Heart left ventricle (tissue), 16 donors: ENCODE measurements at regions not wholly inside any gene's neighbourhood (a gene's known extent, or its start where the extent isn't known, plus 50 kb on each side); places are given as distances from the start of the nearest gene placed in this dataset.

Experiments used
- ATAC-seq, 4 donors: fragments of 200-7000 bp; cut with Tn5 transposase; one replicate each; pipeline ENCODE4 v1.9.1; 2020 to 2022; ENCODE audit warnings: moderate library complexity in 4 of 4, mild to moderate bottlenecking in 3 of 4, moderate number of reproducible peaks in 1 of 4
- DNase-seq, 5 donors: peaks; one replicate each; pipeline ENCODE4 v3.0.0-alpha.2; 2020
- H3K27ac ChIP-seq, 12 donors: fragments of 200-600 bp; sonication (generic) in 4 of 12; one replicate each; pipeline versions ENCODE4 v1.5.0 to v1.8.0; 2016 to 2022; ENCODE audit warnings: mild to moderate bottlenecking in 2 of 12
- H3K27me3 ChIP-seq, 9 donors: fragments of 200-600 bp; sonication (generic) in 2 of 9; one replicate each; pipeline versions ENCODE4 v1.5.1 to v1.8.0; 2016 to 2022; ENCODE audit warnings: mild to moderate bottlenecking in 3 of 9
- H3K36me3 ChIP-seq, 9 donors: fragments of 200-600 bp; sonication (generic) in 2 of 9; one replicate each; pipeline versions ENCODE4 v1.5.0 to v1.8.0; 2018 to 2022; ENCODE audit warnings: mild to moderate bottlenecking in 2 of 9
- H3K4me1 ChIP-seq, 12 donors: fragments of 200-600 bp; sonication (generic) in 4 of 12; one replicate each; pipeline versions ENCODE4 v1.5.0 to v1.8.0; 2016 to 2022; ENCODE audit warnings: mild to moderate bottlenecking in 3 of 12
- H3K4me3 ChIP-seq, 12 donors: fragments of 200-600 bp; sonication (generic) in 4 of 12; one replicate each; pipeline versions ENCODE4 v1.5.0 to v1.8.0; 2017 to 2022; ENCODE audit warnings: mild to moderate bottlenecking in 9 of 12, moderate library complexity in 4 of 12
- H3K9me3 ChIP-seq, 12 donors: fragments of 200-600 bp; sonication (generic) in 4 of 12; one replicate each; pipeline versions ENCODE4 v1.5.0 to v1.8.0; 2016 to 2022; ENCODE audit warnings: mild to moderate bottlenecking in 1 of 12
- POLR2A ChIP-seq, 2 donors: fragments of 450-650 bp; IDR thresholded peaks; one replicate each; pipeline ENCODE4 v1.6.1; 2017; ENCODE audit warnings: antibody characterized with exemption in 2 of 2, mild to moderate bottlenecking in 2 of 2, moderate library complexity in 2 of 2
- WGBS, 4 donors: extraction: QIAGEN DNeasy Blood & Tissue Kit in 2 of 4; methylation state at CpG; one replicate each; pipeline versions ENCODE4 v1.1.5 to v1.1.7; 2013 to 2018; 5-methylcytosine and 5-hydroxymethylcytosine counted together
- intact Hi-C, 10 donors: fragments of 100-400 bp; cut with DNase I; formaldehyde crosslinking; loops; one replicate each; pipeline versions ENCODE4 v1.11.1 to v1.14.2; 2022
- TF ChIP-seq, protein P1 (sequence below), 12 donors: fragments of 200-600 bp; sonication (generic) in 4 of 12; IDR thresholded peaks; one replicate each; pipeline versions ENCODE4 v1.5.0 to v1.8.0; 2018 to 2022; ENCODE audit warnings: antibody characterized with exemption in 12 of 12, mild to moderate bottlenecking in 5 of 12
- donor health status: ischemic (EF 13 %, LVEDD 7.1; RV severe dilation, severe dysfunction).
- donor health status: healthy with polysubstance abuse.
- donor health status: DM: no; HTN: yes; CAD: no.
- donor health status: DM: no; HTN: no; CAD: no.
- donor health status: ischemic (EF 25% LVEDD 6.9; RV normal size, moderate dysfunction).
- donor health status: ischemic (EF 25% LVEDD 5.7; RV mildly dilated, moderate dysfunction).
- donor health status: healthy.
- donor health status: DM: yes; HTN: yes; CAD: no.
- donor health status: ischemic (EF 35%, LVEDD 5.7; RV mildly dilated, moderate dysfunction).
- donor health status: nonischemic (EF 11% LVEDD 7.7; RV severe dilation, severe dysfunction).
- donor health status: DM: yes; HTN: yes; CAD: no.
- donor health status: PGD.
- donor health status: ischemic (EF 29% LVEDD 5.4; RV normal size, mild dysfunction).
- donor health status: nonischemic (EF 23%, LVEDD 6.1; RV moderate dilation, normal function).

DNA sequence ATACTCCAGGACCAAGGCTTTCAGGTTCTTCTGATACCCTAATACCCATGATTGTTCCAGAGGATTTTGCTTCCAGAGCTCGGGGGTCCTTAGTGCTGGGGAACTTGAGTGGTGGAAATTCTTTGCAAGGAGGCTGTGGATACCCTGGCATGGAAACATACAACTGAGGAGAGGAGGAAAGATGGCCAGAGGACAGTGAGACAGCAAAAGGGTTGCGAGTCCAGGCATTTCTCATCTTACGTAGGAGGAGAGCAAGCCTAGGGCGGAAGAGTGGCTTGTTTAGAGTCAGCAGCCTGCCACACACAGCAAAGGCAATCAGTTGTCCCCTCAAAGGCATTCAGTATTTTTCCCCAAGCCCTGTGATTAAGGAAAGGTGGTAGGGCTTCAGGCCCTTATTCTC, 73.5 kb downstream of the ADM start:
- no peak overlapping the region for H3K4me3 ChIP-seq
- no peaks in the 10 kb centered on the region for H3K27me3 ChIP-seq
- DNase-seq (no peak), ATAC-seq (no peak)
- H3K27ac ChIP-seq = no peak overlapping the region
- H3K9me3 ChIP-seq = no peaks in the 10 kb centered on the region
- no peak for TF ChIP-seq POLR2A (IDR thresholded peaks at IDR 0.05)
- TF ChIP-seq, protein P1, sequence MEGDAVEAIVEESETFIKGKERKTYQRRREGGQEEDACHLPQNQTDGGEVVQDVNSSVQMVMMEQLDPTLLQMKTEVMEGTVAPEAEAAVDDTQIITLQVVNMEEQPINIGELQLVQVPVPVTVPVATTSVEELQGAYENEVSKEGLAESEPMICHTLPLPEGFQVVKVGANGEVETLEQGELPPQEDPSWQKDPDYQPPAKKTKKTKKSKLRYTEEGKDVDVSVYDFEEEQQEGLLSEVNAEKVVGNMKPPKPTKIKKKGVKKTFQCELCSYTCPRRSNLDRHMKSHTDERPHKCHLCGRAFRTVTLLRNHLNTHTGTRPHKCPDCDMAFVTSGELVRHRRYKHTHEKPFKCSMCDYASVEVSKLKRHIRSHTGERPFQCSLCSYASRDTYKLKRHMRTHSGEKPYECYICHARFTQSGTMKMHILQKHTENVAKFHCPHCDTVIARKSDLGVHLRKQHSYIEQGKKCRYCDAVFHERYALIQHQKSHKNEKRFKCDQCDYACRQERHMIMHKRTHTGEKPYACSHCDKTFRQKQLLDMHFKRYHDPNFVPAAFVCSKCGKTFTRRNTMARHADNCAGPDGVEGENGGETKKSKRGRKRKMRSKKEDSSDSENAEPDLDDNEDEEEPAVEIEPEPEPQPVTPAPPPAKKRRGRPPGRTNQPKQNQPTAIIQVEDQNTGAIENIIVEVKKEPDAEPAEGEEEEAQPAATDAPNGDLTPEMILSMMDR (IDR thresholded peaks at IDR 0.05) = no peak
- H3K4me1 ChIP-seq = peaks cover 0 to 31% (median 2%) of the 10 kb centered on the region in 12 donors
- no peaks in the 10 kb centered on the region for H3K36me3 ChIP-seq
- 94 to 96% (median 94%) methylated on average over 4 of the region's 4 CpGs for whole genome bisulfite sequencing, 4 donors
- intact Hi-C loops = no loop called here

DNA sequence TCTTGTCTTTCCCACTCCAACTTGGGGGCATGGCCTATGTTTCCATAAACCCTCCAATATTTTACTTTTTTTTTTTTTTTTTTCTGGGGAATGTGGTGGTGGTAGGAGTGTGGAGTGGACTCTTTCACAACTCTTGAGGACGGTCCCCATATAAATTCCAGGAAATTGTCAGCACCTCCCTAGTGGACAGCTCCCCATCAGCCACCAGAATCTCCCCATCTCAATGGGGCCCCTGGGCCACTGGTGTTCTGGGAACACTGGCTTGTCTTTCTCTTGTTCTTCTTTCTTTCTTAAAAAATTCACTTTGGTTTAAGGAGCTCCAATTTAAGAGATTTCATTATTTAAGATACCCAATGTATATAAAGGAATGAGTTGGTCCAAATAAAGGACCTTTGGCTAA, 74.1 kb downstream of the ADM start:
- no peaks in the 10 kb centered on the region for H3K36me3 ChIP-seq

DNA sequence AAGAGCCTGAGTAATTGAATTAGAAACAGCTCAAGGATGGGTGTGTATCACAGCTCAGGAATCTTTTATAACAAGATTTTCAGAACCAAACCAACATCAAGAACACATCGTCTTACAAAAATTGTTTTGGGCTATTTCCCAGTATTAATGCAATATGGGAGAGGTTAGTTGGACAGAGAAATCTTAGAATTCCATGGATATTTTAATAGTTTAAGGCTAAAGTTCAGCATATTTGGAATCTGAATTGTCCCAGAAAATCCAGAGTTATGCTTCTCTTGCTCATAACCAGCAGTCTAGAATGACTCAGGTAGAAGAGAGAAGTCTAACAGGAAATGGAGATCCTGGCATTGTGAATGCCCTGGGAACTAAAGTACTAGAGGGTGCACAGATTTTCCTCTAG, 74.6 kb downstream of the ADM start:
- 59 to 75% (median 64%) methylated on average over 1 of the region's 1 CpG for WGBS, 4 donors
- DNase-seq (no peak), ATAC-seq (no peak)
- no peaks in the 10 kb centered on the region for H3K36me3 ChIP-seq
- no peak for TF ChIP-seq POLR2A (IDR thresholded peaks at IDR 0.05)
- TF ChIP-seq, protein P1 (IDR thresholded peaks at IDR 0.05) = no peak
- peaks cover 0 to 31% (median 2%) of the 10 kb centered on the region in 12 donors for H3K4me1 ChIP-seq
- H3K9me3 ChIP-seq = no peaks in the 10 kb centered on the region
- H3K4me3 ChIP-seq = no peak overlapping the region
- H3K27me3 ChIP-seq = no peaks in the 10 kb centered on the region
- H3K27ac ChIP-seq = peak overlapping the region in 1 of 12 donors; percentile 11
- intact Hi-C loops = no loop called here

More for the DNA sequence above, 74.1 kb downstream of the ADM start:
- no peaks in the 10 kb centered on the region for H3K27me3 ChIP-seq
- DNase-seq (no peak), ATAC-seq (peak in 1 of 4 donors; percentile 50)
- intact Hi-C loops = no loop called here
- H3K27ac ChIP-seq = peak overlapping the region in 1 of 12 donors; percentile 1
- H3K4me3 ChIP-seq = no peak overlapping the region
- WGBS, 4 donors = 19 to 30% (median 23%) methylated on average over 1 of the region's 1 CpG
- no peaks in the 10 kb centered on the region for H3K9me3 ChIP-seq
- TF ChIP-seq, protein P1 (IDR thresholded peaks at IDR 0.05) = no peak
- TF ChIP-seq POLR2A (IDR thresholded peaks at IDR 0.05) = no peak
- peaks cover 0 to 31% (median 2%) of the 10 kb centered on the region in 12 donors for H3K4me1 ChIP-seq

DNA sequence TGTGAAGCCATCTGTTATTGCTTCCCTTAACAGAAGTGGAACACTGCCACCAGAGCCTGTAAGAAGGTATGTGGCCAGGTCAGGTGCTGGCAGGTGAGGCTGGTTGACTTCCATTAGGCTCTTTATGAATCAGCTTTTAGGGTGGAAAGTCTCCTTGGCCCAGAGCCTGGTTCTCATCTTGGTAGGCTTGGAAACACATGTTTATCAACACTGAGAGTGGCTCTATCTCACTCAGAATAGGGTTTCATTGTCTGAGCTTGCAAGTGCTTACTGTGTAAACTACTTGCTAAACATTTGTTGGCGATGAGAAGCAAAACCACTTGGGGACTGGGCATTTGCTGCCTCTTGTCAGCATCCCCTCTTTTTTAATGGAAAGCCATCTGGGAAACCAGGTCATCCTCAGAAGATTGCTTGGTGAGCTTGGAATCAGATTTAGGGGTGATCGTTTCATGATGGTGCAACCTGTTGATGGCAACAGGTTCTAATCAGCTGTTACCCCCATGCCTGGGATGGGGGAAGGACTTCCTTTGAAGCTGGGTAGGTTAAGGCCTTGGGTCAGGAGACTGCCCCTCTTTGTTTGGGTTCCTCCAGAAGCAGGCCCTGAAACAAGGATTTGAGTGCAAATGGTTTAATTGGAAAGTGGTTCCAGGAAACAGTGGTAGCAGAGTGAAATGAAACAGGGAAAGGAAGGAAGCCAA, 75.0 kb upstream of the AMPD3 start:
- TF ChIP-seq, protein P1 (IDR thresholded peaks at IDR 0.05) = no peak
- TF ChIP-seq POLR2A (IDR thresholded peaks at IDR 0.05) = no peak
- ATAC-seq (no peak), DNase-seq (no peak)
- Histone ChIP-seq H3K9me3 (no peaks in the 10 kb centered on the region), H3K27me3 (no peaks in the 10 kb centered on the region), H3K27ac (peak overlapping the region in 1 of 12 donors; percentile 11), H3K4me3 (no peak overlapping the region), H3K36me3 (no peaks in the 10 kb centered on the region), H3K4me1 (peaks cover 0 to 29% (median 2%) of the 10 kb centered on the region in 12 donors)
- 69 to 90% (median 82%) methylated on average over 2 of the region's 2 CpGs for WGBS, 4 donors
- intact Hi-C loops = no loop called here
